HEK293 (cell line): ENCODE measurements at regions not wholly inside any gene's neighbourhood (a gene's known extent, or its start where the extent isn't known, plus 50 kb on each side); places are given as distances from the start of the nearest gene placed in this dataset.
A peak's percentile ranks its signal among the peaks of the same experiment; 100 is the strongest.

ENCODE experiments used
- CTCF ChIA-PET: fragments of 350-600 bp; formaldehyde crosslinking; extraction: SDS; loops from one replicate; lab custom pipeline; 2021; ENCODE audit warnings: antibody characterized with exemption; lab: Yijun Ruan, JAX
- POLR2A ChIA-PET: fragments of 300-600 bp; formaldehyde crosslinking; extraction: SDS; loops from one replicate; lab custom pipeline; 2020; ENCODE audit warnings: antibody characterized with exemption, inconsistent platforms; lab: Yijun Ruan, JAX
- H3K27ac ChIP-seq: fragments of 200-500 bp; sonication (Bioruptor generic); 2 replicates; pipeline ENCODE4 v1.5.1; 2014; ENCODE audit warnings: low read depth, low read length, control low read depth, inconsistent platforms; ENCODE audit errors: extremely low read depth
- H3K36me3 ChIP-seq, 2 experiments: fragments of 200-500 bp in 1 of 2; sonication (Bioruptor generic) in 1 of 2; 1 replicate in 1 of 2; 2 replicates in 1 of 2; pipeline ENCODE4 v1.5.1; 2014 to 2017; ENCODE audit warnings: inconsistent platforms in 2 of 2, low read length in 2 of 2; ENCODE audit not compliant: control insufficient read depth in 2 of 2, insufficient read depth in 1 of 2
- H3K4me1 ChIP-seq: fragments of 200-500 bp; sonication (Bioruptor generic); 2 replicates; pipeline ENCODE4 v1.5.1; 2014; ENCODE audit warnings: mild to moderate bottlenecking, low read length, inconsistent platforms; ENCODE audit not compliant: control insufficient read depth, insufficient read depth
- H3K4me3 ChIP-seq: 2 replicates; pipeline ENCODE4 v1.5.1; 2011; ENCODE audit warnings: low read depth, mild to moderate bottlenecking, control low read depth, low read length, moderate library complexity
- H3K9me3 ChIP-seq: fragments of 200-500 bp; sonication (Bioruptor generic); 2 replicates; pipeline ENCODE4 v1.5.1; 2014; ENCODE audit warnings: low read depth, low read length, inconsistent platforms; ENCODE audit not compliant: control insufficient read depth, insufficient read depth
- EGR2 ChIP-seq: fragments of 450-650 bp; formaldehyde crosslinking; IDR thresholded peaks from 2 replicates; pipeline ENCODE4 v1.5.1; 2016; ENCODE audit warnings: low read depth, missing biosample characterization, missing genetic modification characterization
- KLF17 ChIP-seq: fragments of 450-650 bp; formaldehyde crosslinking; IDR thresholded peaks from 2 replicates; pipeline ENCODE4 v1.5.1; 2016; ENCODE audit warnings: missing biosample characterization, missing genetic modification characterization
- PRDM10 ChIP-seq: fragments of 450-650 bp; formaldehyde crosslinking; IDR thresholded peaks from 2 replicates; pipeline ENCODE4 v1.5.1; 2016; ENCODE audit warnings: missing biosample characterization, missing genetic modification characterization
- REPIN1 ChIP-seq: fragments of 450-650 bp; formaldehyde crosslinking; IDR thresholded peaks from 2 replicates; pipeline ENCODE4 v1.5.1; 2017; ENCODE audit warnings: missing biosample characterization, missing genetic modification characterization, low read depth
- ZBTB6 ChIP-seq: fragments of 450-650 bp; formaldehyde crosslinking; IDR thresholded peaks from 2 replicates; pipeline ENCODE4 v1.5.1; 2017; ENCODE audit warnings: missing biosample characterization, missing genetic modification characterization
- ZFHX2 ChIP-seq: fragments of 450-650 bp; formaldehyde crosslinking; conservative IDR thresholded peaks from 2 replicates; pipeline ENCODE4 v1.5.1; 2016; ENCODE audit warnings: missing biosample characterization, missing genetic modification characterization
- ZNF133 ChIP-seq: fragments of 450-650 bp; formaldehyde crosslinking; IDR thresholded peaks from 2 replicates; pipeline ENCODE4 v1.5.1; 2016; ENCODE audit warnings: missing biosample characterization, missing genetic modification characterization
- ZNF24 ChIP-seq: fragments of 450-650 bp; formaldehyde crosslinking; IDR thresholded peaks from 2 replicates; pipeline ENCODE4 v1.5.1; 2016; ENCODE audit warnings: missing biosample characterization, missing genetic modification characterization
- ZNF311 ChIP-seq: fragments of 450-650 bp; formaldehyde crosslinking; IDR thresholded peaks from 2 replicates; pipeline ENCODE4 v1.5.1; 2017; ENCODE audit warnings: missing biosample characterization, missing genetic modification characterization, borderline replicate concordance
- ZNF354C ChIP-seq: fragments of 450-650 bp; formaldehyde crosslinking; IDR thresholded peaks from 2 replicates; pipeline ENCODE4 v1.5.1; 2016; ENCODE audit warnings: missing biosample characterization, missing genetic modification characterization, low read depth, borderline replicate concordance
- ZNF394 ChIP-seq: fragments of 450-650 bp; formaldehyde crosslinking; IDR thresholded peaks from 2 replicates; pipeline ENCODE4 v1.5.1; 2016; ENCODE audit warnings: missing biosample characterization, missing genetic modification characterization, mild to moderate bottlenecking, moderate library complexity, borderline replicate concordance
- ZNF585B ChIP-seq: fragments of 450-650 bp; formaldehyde crosslinking; IDR thresholded peaks from 2 replicates; pipeline ENCODE4 v1.5.1; 2016; ENCODE audit warnings: missing biosample characterization, missing genetic modification characterization
- ZNF600 ChIP-seq: fragments of 450-650 bp; formaldehyde crosslinking; IDR thresholded peaks from 2 replicates; pipeline ENCODE4 v1.5.1; 2016; ENCODE audit warnings: missing biosample characterization, missing genetic modification characterization
- ZNF624 ChIP-seq: fragments of 450-650 bp; formaldehyde crosslinking; IDR thresholded peaks from 2 replicates; pipeline ENCODE4 v1.5.1; 2017; ENCODE audit warnings: missing biosample characterization, missing genetic modification characterization
- ZNF76 ChIP-seq: fragments of 450-650 bp; formaldehyde crosslinking; IDR thresholded peaks from 2 replicates; pipeline ENCODE4; 2016; ENCODE audit warnings: low read depth, missing biosample characterization, missing genetic modification characterization, borderline replicate concordance
- ZNF791 ChIP-seq: fragments of 450-650 bp; formaldehyde crosslinking; IDR thresholded peaks from 2 replicates; pipeline ENCODE4 v1.5.1; 2016; ENCODE audit warnings: missing biosample characterization, missing genetic modification characterization
- ZSCAN23 ChIP-seq: fragments of 450-650 bp; formaldehyde crosslinking; IDR thresholded peaks from 2 replicates; pipeline ENCODE4 v1.5.1; 2016; ENCODE audit warnings: missing biosample characterization, missing genetic modification characterization

- TF ChIP-seq REPIN1 (tag by site-specific recombination) (no peak), ZNF791 (no peak), ZNF394 (tag by site-specific recombination) (no peak), ZNF624 (no peak), ZNF600 (tag by site-specific recombination) (no peak), PRDM10 (tag by site-specific recombination) (no peak), KLF17 (tag by site-specific recombination) (no peak), ZFHX2 (tag by site-specific recombination) (no peak), ZNF311 (no peak)
These were observed 221.4 kb upstream of the MAF start (continued) for GRCh38 chr16:79821911-79822310.

- H3K4me3 ChIP-seq, result no peak overlapping the region
- H3K4me1 ChIP-seq, result no peaks in the 10 kb centered on the region
- H3K27ac ChIP-seq, result no peak overlapping the region
- no peaks in the 10 kb centered on the region for H3K36me3 ChIP-seq
- ChIA-PET POLR2A (no interaction called here), CTCF (interaction anchor here (0.6 kb wide), 1 partner anchor 561 kb away, joined by 3 read pairs; no protein-coding TSS in a partner anchor)
- H3K9me3 ChIP-seq, result no peaks in the 10 kb centered on the region
- TF ChIP-seq ZBTB6, result no peak
- TF ChIP-seq EGR2 (tag by site-specific recombination), result peak; percentile 22; the same call in 1 of the 2 replicates
- no peak for TF ChIP-seq ZNF585B (tag by site-specific recombination)
- TF ChIP-seq ZNF354C (tag by site-specific recombination), result no peak
- TF ChIP-seq ZFHX2 (tag by site-specific recombination), result 0 out of 2 replicates have a peak, but pooled peaks have one; percentile 16
These were observed 215.6 kb upstream of the MAF start for GRCh38 chr16:79816081-79816497.

GRCh38 chr16:79815049-79815448 lies 214.5 kb upstream of the MAF start:
- Histone ChIP-seq H3K9me3 (no peaks in the 10 kb centered on the region), H3K4me3 (no peak overlapping the region), H3K36me3 (no peaks in the 10 kb centered on the region), H3K4me1 (no peaks in the 10 kb centered on the region), H3K27ac (no peak overlapping the region)
- ChIA-PET POLR2A (no interaction called here), CTCF (no interaction called here)
- TF ChIP-seq ZNF76 (tag by site-specific recombination) (no peak), ZSCAN23 (no peak), KLF17 (tag by site-specific recombination) (no peak), ZNF133 (tag by site-specific recombination) (no peak), ZNF24 (tag by site-specific recombination) (no peak)
